Panc1 (cell line): ENCODE measurements at regions not wholly inside any gene's neighbourhood (a gene's known extent, or its start where the extent isn't known, plus 50 kb on each side); places are given as distances from the start of the nearest gene placed in this dataset.

Experiments
- CTCF ChIP-seq: fragments of 450-650 bp; IDR thresholded peaks from 2 replicates; pipeline ENCODE4 v1.5.1; 2017; ENCODE audit warnings: mild to moderate bottlenecking
- POLR2AphosphoS5 ChIP-seq: IDR thresholded peaks from 2 replicates; pipeline ENCODE4 v1.6.1; 2012; ENCODE audit warnings: mild to moderate bottlenecking, low read depth, low read length, moderate library complexity
- SIN3A ChIP-seq: IDR thresholded peaks from 2 replicates; pipeline ENCODE4 v1.6.1; 2012; ENCODE audit warnings: low read depth, mild to moderate bottlenecking, low read length, moderate library complexity, borderline replicate concordance; ENCODE audit not compliant: insufficient read depth
- TCF7L2 ChIP-seq: IDR thresholded peaks from 2 replicates; pipeline ENCODE4 v1.6.1; 2011; ENCODE audit warnings: mild to moderate bottlenecking, low read depth, low read length, inconsistent platforms

- TF ChIP-seq CTCF (no peak), POLR2AphosphoS5 (no peak), SIN3A (no peak), TCF7L2 (no peak)
Measured at GRCh38 chr6:170163405-170164170, 127.3 kb downstream of the DLL1 start.
